HUES6 (cell line): ENCODE measurements at regions not wholly inside any gene's neighbourhood (a gene's known extent, or its start where the extent isn't known, plus 50 kb on each side); places are given as distances from the start of the nearest gene placed in this dataset.

Source experiments
- H3K27ac ChIP-seq: 2 replicates; pipeline ENCODE4 v1.7.0; 2013; ENCODE audit warnings: low read depth, mild to moderate bottlenecking, low read length, inconsistent platforms
- H3K27me3 ChIP-seq: 2 replicates; pipeline ENCODE4 v1.6.1; 2013; ENCODE audit warnings: low read length; ENCODE audit not compliant: control insufficient read depth, insufficient read depth
- H3K36me3 ChIP-seq: 2 replicates; pipeline ENCODE4 v1.6.1; 2013; ENCODE audit warnings: low read length; ENCODE audit not compliant: control insufficient read depth, insufficient read depth
- H3K4me1 ChIP-seq: 2 replicates; pipeline ENCODE4 v1.6.1; 2013; ENCODE audit warnings: low read length; ENCODE audit not compliant: control insufficient read depth, insufficient read depth
- H3K4me3 ChIP-seq: 2 replicates; pipeline ENCODE4 v1.5.1; 2013; ENCODE audit warnings: low read depth, low read length
- H3K9ac ChIP-seq: one replicate; pipeline ENCODE4 v1.6.1; 2013; ENCODE audit warnings: mild to moderate bottlenecking, low read length
- H3K9me3 ChIP-seq: 2 replicates; pipeline ENCODE4 v1.6.1; 2013; ENCODE audit warnings: low read depth, low read length; ENCODE audit not compliant: control insufficient read depth, insufficient read depth

DNA sequence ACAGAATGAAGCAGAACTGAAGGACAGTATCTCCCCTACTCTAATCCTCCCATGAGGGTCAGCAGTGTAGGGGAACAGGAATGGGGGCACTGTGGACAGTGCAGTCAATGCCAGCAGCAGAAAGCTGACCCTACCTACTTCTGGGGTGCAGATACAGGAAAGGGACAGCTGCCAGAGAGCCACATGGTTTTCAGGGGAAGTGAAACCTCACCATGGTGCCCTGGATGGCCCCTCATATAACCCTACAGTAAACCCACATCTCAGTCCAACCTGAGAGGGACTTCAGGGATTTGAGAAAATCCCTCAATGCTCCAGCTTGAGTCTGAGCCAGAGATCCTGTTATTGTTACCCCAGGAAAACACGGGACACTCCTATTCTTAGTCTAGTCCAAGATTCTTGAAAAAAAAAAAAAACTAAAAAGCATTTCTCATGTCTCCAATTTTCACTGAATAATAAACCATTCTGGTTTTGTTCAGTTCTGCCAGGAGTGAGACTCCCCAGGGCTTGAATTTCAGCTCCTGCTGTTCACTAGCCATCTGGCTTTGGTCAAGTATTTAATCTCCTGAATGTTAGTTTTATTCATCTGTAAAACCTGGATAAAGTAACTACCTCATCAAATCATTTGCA is 511.6 kb upstream of the ARGLU1 start:
- no peaks in the 10 kb centered on the region for H3K4me1 ChIP-seq
- no peaks in the 10 kb centered on the region; the same call in 1 of the 2 replicates for H3K9me3 ChIP-seq
- no peak overlapping the region for H3K9ac ChIP-seq
- no peaks in the 10 kb centered on the region for H3K27me3 ChIP-seq
- H3K36me3 ChIP-seq, result no peaks in the 10 kb centered on the region
- H3K4me3 ChIP-seq, result no peak overlapping the region
- no peak overlapping the region for H3K27ac ChIP-seq

DNA sequence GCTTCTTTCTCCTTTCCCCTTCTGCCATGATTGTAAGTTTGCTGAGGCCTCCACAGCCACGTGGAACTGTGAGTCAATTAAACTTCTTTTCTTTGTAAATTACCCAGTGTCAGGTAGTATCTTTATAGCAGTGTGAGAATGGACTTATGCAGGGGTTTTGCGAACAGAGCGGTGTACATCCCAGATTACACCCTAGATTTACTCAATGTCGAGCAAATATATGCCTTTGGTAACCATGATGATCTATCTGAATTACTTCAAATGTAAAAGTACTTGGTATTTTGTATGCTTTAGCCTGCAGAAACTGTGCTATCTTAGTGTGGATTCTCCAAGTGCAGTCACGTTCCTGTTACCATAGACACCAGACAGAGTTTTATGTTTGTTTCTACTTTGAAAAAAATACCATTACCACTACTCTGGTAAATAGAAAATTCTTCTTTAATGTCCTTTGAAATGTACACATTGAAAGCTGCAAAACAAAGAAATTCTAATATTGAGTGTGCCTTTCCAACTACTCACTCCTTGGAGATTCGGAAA is 510.4 kb upstream of the ARGLU1 start:
- Histone ChIP-seq H3K9me3 (no peaks in the 10 kb centered on the region; the same call in 1 of the 2 replicates), H3K27ac (no peak overlapping the region), H3K4me3 (no peak overlapping the region), H3K9ac (no peak overlapping the region), H3K4me1 (no peaks in the 10 kb centered on the region), H3K36me3 (no peaks in the 10 kb centered on the region), H3K27me3 (no peaks in the 10 kb centered on the region)

DNA sequence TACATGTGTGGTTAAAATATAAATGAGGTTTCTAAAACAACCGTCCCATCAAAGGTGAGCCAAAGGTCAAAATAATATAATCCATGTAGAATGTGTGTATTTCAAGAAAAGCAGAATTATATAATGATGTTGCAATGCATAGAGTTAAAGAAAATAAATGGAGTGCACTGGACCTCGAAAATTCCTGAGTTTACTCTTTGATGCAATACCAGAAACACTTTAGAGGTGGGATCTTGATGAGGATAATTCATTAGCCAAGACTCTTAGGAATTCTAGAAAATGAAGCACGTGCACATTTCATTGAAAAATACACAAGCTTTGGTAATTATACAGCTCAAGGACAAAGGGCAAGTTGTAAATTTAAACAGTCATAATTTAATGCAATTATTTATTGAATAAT is 508.9 kb upstream of the ARGLU1 start:
- Histone ChIP-seq H3K4me1 (no peaks in the 10 kb centered on the region), H3K36me3 (no peaks in the 10 kb centered on the region), H3K27ac (no peak overlapping the region), H3K4me3 (no peak overlapping the region), H3K9ac (no peak overlapping the region), H3K9me3 (no peaks in the 10 kb centered on the region; the same call in 1 of the 2 replicates), H3K27me3 (no peaks in the 10 kb centered on the region)

DNA sequence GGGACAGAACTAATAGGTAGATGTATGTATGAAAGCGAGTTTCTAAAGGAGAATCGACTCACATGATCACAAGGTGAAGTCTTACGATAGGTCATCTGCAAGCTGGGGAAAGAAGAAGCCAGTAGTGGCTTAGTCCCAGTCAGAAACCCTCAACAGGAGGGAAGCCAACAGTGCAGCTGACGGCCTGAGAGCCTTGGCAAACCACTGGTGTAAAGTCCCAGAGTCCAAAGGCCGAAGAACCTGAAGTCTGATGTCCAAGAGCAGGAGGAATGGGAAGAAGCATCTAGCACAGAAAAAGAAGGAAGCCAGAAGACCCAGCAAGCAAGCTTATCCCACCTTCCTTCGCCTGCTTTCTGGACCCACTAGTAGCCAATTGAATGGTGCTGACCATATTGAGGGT is 507.6 kb upstream of the ARGLU1 start:
- H3K36me3 ChIP-seq, result no peaks in the 10 kb centered on the region
- no peak overlapping the region for H3K27ac ChIP-seq
- no peaks in the 10 kb centered on the region for H3K27me3 ChIP-seq

GRCh38 chr13:107070792-107071191 is 502.9 kb upstream of the ARGLU1 start:
- Histone ChIP-seq H3K4me3 (no peak overlapping the region), H3K9ac (no peak overlapping the region), H3K27me3 (no peaks in the 10 kb centered on the region), H3K27ac (no peak overlapping the region), H3K4me1 (no peaks in the 10 kb centered on the region; the same call in 1 of the 2 replicates), H3K36me3 (no peaks in the 10 kb centered on the region), H3K9me3 (no peaks in the 10 kb centered on the region; the same call in 1 of the 2 replicates)

More for the DNA sequence above, 507.6 kb upstream of the ARGLU1 start:
- Histone ChIP-seq H3K9ac (no peak overlapping the region), H3K4me1 (no peaks in the 10 kb centered on the region), H3K9me3 (no peaks in the 10 kb centered on the region; the same call in 1 of the 2 replicates), H3K4me3 (no peak overlapping the region)

DNA sequence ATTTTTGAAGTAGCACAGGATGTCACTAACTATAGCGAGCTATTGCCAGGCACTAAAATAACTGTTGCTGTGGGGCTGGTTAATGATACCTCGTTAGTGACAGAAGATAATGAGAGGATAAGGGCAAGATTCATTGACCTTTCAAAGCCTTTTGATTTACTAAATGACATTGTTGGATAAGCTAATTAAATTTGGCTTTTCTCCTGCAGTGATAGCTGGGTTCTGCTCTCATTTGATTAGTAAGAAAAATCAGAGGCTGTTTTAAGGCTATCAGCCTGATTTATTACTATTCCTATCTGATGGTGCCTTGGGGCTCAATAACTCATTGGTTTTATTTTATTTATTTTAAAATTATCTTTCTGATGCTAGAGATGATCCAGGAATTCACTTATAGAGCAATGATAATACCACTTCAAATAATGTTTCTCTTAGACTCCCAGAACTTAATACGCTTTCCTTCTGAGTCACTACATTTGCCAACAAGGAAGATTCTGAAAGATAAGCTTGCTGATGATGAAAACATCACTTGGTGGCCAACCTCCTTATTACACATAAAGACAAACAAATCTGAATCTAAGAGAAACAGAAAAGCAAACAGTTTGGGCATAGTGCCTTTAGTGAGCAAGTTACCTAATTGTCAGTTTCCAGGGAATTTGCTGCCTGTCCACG is 501.3 kb upstream of the ARGLU1 start:
- Histone ChIP-seq H3K4me3 (no peak overlapping the region), H3K27ac (no peak overlapping the region)

DNA sequence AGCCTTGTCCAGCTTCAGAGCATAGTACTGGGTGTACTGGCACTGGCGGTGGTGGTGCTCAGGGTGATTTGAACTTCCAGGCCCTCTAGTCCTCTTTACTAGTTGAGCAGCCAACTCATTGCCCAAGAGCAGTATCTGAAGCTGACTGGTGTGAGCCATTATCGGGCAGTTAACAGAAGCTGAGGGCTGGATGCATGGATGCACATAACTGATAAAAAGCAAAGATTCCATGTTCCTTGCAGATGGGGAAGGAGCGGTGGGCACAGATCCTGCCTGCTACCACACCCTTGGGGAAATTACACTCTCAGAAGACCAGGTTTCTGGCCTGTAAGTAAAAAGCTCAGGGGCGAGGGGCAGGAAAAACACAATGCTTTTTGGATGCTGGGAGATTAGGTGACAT is 499.4 kb upstream of the ARGLU1 start:
- Histone ChIP-seq H3K9ac (no peak overlapping the region), H3K36me3 (no peaks in the 10 kb centered on the region), H3K9me3 (no peaks in the 10 kb centered on the region), H3K4me1 (no peaks in the 10 kb centered on the region; the same call in 1 of the 2 replicates), H3K27ac (no peak overlapping the region), H3K4me3 (no peak overlapping the region), H3K27me3 (no peaks in the 10 kb centered on the region)

More for the DNA sequence above, 501.3 kb upstream of the ARGLU1 start:
- H3K4me1 ChIP-seq, result no peaks in the 10 kb centered on the region; the same call in 1 of the 2 replicates
- no peak overlapping the region for H3K9ac ChIP-seq
- H3K27me3 ChIP-seq, result no peaks in the 10 kb centered on the region
- no peaks in the 10 kb centered on the region for H3K9me3 ChIP-seq
- no peaks in the 10 kb centered on the region for H3K36me3 ChIP-seq

- Histone ChIP-seq H3K4me1 (no peaks in the 10 kb centered on the region; the same call in 1 of the 2 replicates), H3K27ac (no peak overlapping the region)
Observed at GRCh38 chr13:107066355-107066754, 498.4 kb upstream of the ARGLU1 start.

DNA sequence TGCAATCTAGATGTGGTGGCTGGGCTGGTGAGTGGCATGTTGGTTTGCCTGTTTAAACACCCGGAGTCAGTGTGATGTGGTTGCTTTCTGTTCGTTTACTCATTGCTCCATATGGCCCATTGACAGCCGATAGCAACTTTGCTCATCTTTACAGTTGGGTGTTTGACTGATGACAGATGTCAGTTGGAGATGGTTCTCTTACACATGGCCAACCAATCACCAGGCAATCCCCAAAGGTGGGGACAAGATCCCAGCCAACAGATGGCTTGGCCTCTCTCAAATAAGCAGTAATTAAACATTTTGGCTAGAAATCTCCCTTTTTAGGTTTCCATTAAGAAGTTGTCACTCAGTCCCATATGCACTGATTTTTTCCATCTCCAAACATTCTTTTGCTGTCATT is 497.1 kb upstream of the ARGLU1 start:
- Histone ChIP-seq H3K27ac (no peak overlapping the region), H3K27me3 (no peaks in the 10 kb centered on the region), H3K9me3 (no peaks in the 10 kb centered on the region), H3K4me3 (no peak overlapping the region), H3K4me1 (no peaks in the 10 kb centered on the region; the same call in 1 of the 2 replicates), H3K36me3 (no peaks in the 10 kb centered on the region), H3K9ac (no peak overlapping the region)

More at GRCh38 chr13:107066355-107066754, 498.4 kb upstream of the ARGLU1 start:
- Histone ChIP-seq H3K9ac (no peak overlapping the region), H3K36me3 (no peaks in the 10 kb centered on the region), H3K27me3 (no peaks in the 10 kb centered on the region), H3K4me3 (no peak overlapping the region), H3K9me3 (no peaks in the 10 kb centered on the region)

- H3K27ac ChIP-seq, result no peak overlapping the region
- H3K36me3 ChIP-seq, result no peaks in the 10 kb centered on the region
- H3K27me3 ChIP-seq, result no peaks in the 10 kb centered on the region
- no peaks in the 10 kb centered on the region for H3K4me1 ChIP-seq
- H3K4me3 ChIP-seq, result no peak overlapping the region
- H3K9me3 ChIP-seq, result no peaks in the 10 kb centered on the region
- H3K9ac ChIP-seq, result no peak overlapping the region
Observed at GRCh38 chr13:107057028-107057631, 489.2 kb upstream of the ARGLU1 start.
